22Rv1 (cell line): ENCODE measurements at regions not wholly inside any gene's neighbourhood (a gene's known extent, or its start where the extent isn't known, plus 50 kb on each side); places are given as distances from the start of the nearest gene placed in this dataset.

Experiments used
- ZFX ChIP-seq: fragments of 450-650 bp; IDR thresholded peaks from 2 replicates; pipeline ENCODE4 v1.6.1; 2017; ENCODE audit warnings: antibody characterized with exemption, borderline replicate concordance
- TF ChIP-seq, protein P1 (sequence below): fragments of 450-650 bp; IDR thresholded peaks from 2 replicates; pipeline ENCODE4 v1.5.1; 2017; ENCODE audit warnings: mild to moderate bottlenecking

DNA sequence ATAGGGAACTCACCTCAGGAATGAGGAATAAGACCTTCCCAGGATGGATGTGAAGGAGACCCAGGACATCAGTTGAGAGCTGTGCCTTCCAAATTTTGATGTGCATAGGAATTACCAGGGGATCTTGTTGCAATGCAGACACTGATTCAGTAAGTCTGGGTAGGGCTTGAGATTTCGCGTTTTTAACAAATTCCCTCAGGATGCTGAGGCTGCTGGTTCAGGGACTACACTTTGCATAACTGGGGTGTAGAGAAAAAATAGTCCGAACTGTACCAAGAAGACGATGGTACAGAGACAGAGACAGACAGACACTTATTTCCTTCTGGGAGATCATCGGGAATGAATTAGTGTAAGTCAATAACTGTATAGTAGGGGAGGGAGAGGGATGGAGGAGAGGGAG is 82.3 kb upstream of the FREM1 start:
- TF ChIP-seq, protein P1, sequence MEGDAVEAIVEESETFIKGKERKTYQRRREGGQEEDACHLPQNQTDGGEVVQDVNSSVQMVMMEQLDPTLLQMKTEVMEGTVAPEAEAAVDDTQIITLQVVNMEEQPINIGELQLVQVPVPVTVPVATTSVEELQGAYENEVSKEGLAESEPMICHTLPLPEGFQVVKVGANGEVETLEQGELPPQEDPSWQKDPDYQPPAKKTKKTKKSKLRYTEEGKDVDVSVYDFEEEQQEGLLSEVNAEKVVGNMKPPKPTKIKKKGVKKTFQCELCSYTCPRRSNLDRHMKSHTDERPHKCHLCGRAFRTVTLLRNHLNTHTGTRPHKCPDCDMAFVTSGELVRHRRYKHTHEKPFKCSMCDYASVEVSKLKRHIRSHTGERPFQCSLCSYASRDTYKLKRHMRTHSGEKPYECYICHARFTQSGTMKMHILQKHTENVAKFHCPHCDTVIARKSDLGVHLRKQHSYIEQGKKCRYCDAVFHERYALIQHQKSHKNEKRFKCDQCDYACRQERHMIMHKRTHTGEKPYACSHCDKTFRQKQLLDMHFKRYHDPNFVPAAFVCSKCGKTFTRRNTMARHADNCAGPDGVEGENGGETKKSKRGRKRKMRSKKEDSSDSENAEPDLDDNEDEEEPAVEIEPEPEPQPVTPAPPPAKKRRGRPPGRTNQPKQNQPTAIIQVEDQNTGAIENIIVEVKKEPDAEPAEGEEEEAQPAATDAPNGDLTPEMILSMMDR = no peak
- no peak for TF ChIP-seq ZFX
